ENCODE measurements at regions not wholly inside any gene's neighbourhood (a gene's known extent, or its start where the extent isn't known, plus 50 kb on each side); places are given as distances from the start of the nearest gene placed in this dataset.
"Not testable (repeated sequence)": the region's sequence is repeated elsewhere in the genome, so short reads cannot be mapped to it uniquely, and the experiment has no call there.

- peak; percentile 61 for ATAC-seq (ENCODE audit: poor library complexity)
- intact Hi-C loops (cut with DNase I), result no loop called here
- DNase-seq, result no peak
Observed at GRCh38 chr4:126446917-126447316, 1132.2 kb downstream of the FAT4 start.

GRCh38 chr4:126448086-126448845 lies 1133.5 kb downstream of the FAT4 start:
- intact Hi-C loops (cut with DNase I), result no loop called here
- ATAC-seq (ENCODE audit: poor library complexity), result peak; percentile 60
- DNase-seq, result no peak

- ATAC-seq (ENCODE audit: poor library complexity) (no peak), DNase-seq (no peak)
- intact Hi-C loops (cut with DNase I), result no loop called here
Observed at GRCh38 chr4:126451237-126451873, 1136.6 kb downstream of the FAT4 start.

GRCh38 chr4:126455865-126456264 lies 1141.1 kb downstream of the FAT4 start:
- ATAC-seq (ENCODE audit: poor library complexity) (no peak), DNase-seq (no peak)
- intact Hi-C loops (cut with DNase I), result no loop called here

GRCh38 chr4:126458993-126459392 lies 1144.2 kb downstream of the FAT4 start:
- DNase-seq (no peak), ATAC-seq (ENCODE audit: poor library complexity) (no peak)
- intact Hi-C loops (cut with DNase I), result no loop called here

GRCh38 chr4:126465341-126465740 lies 1150.6 kb downstream of the FAT4 start:
- intact Hi-C loops (cut with DNase I), result no loop called here
- no peak for ATAC-seq (ENCODE audit: poor library complexity)
- no peak for DNase-seq

- intact Hi-C loops (cut with DNase I), result no loop called here
- DNase-seq (no peak), ATAC-seq (ENCODE audit: poor library complexity) (no peak)
Observed at GRCh38 chr4:126466848-126467247, 1152.1 kb downstream of the FAT4 start.

- no peak for DNase-seq
- intact Hi-C loops (cut with DNase I), result no loop called here
- ATAC-seq (ENCODE audit: poor library complexity), result no peak
Observed at GRCh38 chr4:126468144-126468543, 1153.4 kb downstream of the FAT4 start.

GRCh38 chr4:126470862-126471261 lies 1156.1 kb downstream of the FAT4 start:
- intact Hi-C loops (cut with DNase I), result no loop called here
- ATAC-seq (ENCODE audit: poor library complexity) (no peak), DNase-seq (no peak)

- no peak for ATAC-seq (ENCODE audit: poor library complexity)
- intact Hi-C loops (cut with DNase I), result no loop called here
- no peak for DNase-seq
Observed at GRCh38 chr4:126475730-126476129, 1157.0 kb upstream of the INTU start.

GRCh38 chr4:126479709-126480108 lies 1153.0 kb upstream of the INTU start:
- intact Hi-C loops (cut with DNase I), result no loop called here
- no peak for ATAC-seq (ENCODE audit: poor library complexity)
- DNase-seq, result no peak

- ATAC-seq (ENCODE audit: poor library complexity), result no peak
- intact Hi-C loops (cut with DNase I), result no loop called here
- no peak for DNase-seq
Observed at GRCh38 chr4:126482311-126482710, 1150.4 kb upstream of the INTU start.

GRCh38 chr4:126486377-126486776 lies 1146.4 kb upstream of the INTU start:
- intact Hi-C loops (cut with DNase I), result no loop called here
- ATAC-seq (ENCODE audit: poor library complexity) (no peak), DNase-seq (no peak)

- ATAC-seq (ENCODE audit: poor library complexity) (no peak), DNase-seq (no peak)
- intact Hi-C loops (cut with DNase I), result no loop called here
Observed at GRCh38 chr4:126489826-126490463, 1142.8 kb upstream of the INTU start.

- intact Hi-C loops (cut with DNase I), result no loop called here
Observed at GRCh38 chr4:126495163-126495752, 1137.5 kb upstream of the INTU start.

GRCh38 chr4:126512979-126513378 lies 1119.8 kb upstream of the INTU start:
- intact Hi-C loops (cut with DNase I), result no loop called here
- no peak for ATAC-seq (ENCODE audit: poor library complexity)
- no peak for DNase-seq

More at GRCh38 chr4:126495163-126495752, 1137.5 kb upstream of the INTU start:
- ATAC-seq (ENCODE audit: poor library complexity) (no peak), DNase-seq (no peak)

GRCh38 chr4:126513596-126513995 lies 1119.2 kb upstream of the INTU start:
- intact Hi-C loops (cut with DNase I), result no loop called here
- DNase-seq, result no peak
- no peak for ATAC-seq (ENCODE audit: poor library complexity)

- DNase-seq (no peak), ATAC-seq (ENCODE audit: poor library complexity) (no peak)
- intact Hi-C loops (cut with DNase I), result no loop called here
Observed at GRCh38 chr4:126520731-126521130, 1112.0 kb upstream of the INTU start.

- DNase-seq; intact Hi-C loops (cut with DNase I); ATAC-seq (ENCODE audit: poor library complexity): not testable (repeated sequence)
Observed at GRCh38 chr4:126525400-126525799, 1107.4 kb upstream of the INTU start.

GRCh38 chr4:126526335-126526734 lies 1106.4 kb upstream of the INTU start:
- ATAC-seq (ENCODE audit: poor library complexity) (no peak), DNase-seq (no peak)
- intact Hi-C loops (cut with DNase I), result no loop called here

Data from Right ventricle myocardium superior (tissue), 1 donor.